ENCODE measurements at regions not wholly inside any gene's neighbourhood (a gene's known extent, or its start where the extent isn't known, plus 50 kb on each side); places are given as distances from the start of the nearest gene placed in this dataset.

DNA sequence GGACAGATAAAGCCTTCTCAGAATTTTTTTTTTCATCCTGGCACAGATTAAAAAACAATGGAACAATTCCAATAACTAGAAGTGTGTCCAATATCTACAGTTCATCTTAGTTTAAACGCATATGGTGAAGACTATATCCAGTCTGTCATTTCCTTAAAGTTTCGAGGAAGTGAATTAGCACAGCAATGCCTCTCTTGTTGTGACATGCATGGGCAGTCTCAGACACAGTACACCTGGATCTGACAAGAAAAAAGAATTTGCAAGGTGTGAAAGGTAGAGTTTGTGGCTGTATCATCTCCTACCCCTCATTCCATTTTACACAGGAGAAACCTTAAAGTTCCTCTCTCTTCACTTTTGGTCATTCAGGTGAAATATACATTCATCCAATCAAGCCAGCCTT lies 100.6 kb upstream of the ADAMTS19 start:
- TF ChIP-seq, protein P1, sequence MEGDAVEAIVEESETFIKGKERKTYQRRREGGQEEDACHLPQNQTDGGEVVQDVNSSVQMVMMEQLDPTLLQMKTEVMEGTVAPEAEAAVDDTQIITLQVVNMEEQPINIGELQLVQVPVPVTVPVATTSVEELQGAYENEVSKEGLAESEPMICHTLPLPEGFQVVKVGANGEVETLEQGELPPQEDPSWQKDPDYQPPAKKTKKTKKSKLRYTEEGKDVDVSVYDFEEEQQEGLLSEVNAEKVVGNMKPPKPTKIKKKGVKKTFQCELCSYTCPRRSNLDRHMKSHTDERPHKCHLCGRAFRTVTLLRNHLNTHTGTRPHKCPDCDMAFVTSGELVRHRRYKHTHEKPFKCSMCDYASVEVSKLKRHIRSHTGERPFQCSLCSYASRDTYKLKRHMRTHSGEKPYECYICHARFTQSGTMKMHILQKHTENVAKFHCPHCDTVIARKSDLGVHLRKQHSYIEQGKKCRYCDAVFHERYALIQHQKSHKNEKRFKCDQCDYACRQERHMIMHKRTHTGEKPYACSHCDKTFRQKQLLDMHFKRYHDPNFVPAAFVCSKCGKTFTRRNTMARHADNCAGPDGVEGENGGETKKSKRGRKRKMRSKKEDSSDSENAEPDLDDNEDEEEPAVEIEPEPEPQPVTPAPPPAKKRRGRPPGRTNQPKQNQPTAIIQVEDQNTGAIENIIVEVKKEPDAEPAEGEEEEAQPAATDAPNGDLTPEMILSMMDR (IDR thresholded peaks at IDR 0.05), result no peak
- TF ChIP-seq POLR2A (IDR thresholded peaks at IDR 0.05), result no peak
